Activated T-helper 1 cell treated with anti-CD3 and anti-CD28 coated beads, Interleukin-2, amount 50 U/mL, for 16 hours (primary cell): ENCODE measurements at regions not wholly inside any gene's neighbourhood (a gene's known extent, or its start where the extent isn't known, plus 50 kb on each side); places are given as distances from the start of the nearest gene placed in this dataset.
"Not testable (repeated sequence)": the region's sequence is repeated elsewhere in the genome, so short reads cannot be mapped to it uniquely, and the experiment has no call there.

Source experiments
- DNase-seq, 2 donors: peaks; one replicate each; pipeline ENCODE4 v3.0.0-alpha.2; 2020; ENCODE audit warnings: low read depth in 1 of 2, low spot score in 1 of 2

GRCh38 chr6:6863970-6864639 lies 243.7 kb upstream of the RREB1 start:
- no peak for DNase-seq

DNA sequence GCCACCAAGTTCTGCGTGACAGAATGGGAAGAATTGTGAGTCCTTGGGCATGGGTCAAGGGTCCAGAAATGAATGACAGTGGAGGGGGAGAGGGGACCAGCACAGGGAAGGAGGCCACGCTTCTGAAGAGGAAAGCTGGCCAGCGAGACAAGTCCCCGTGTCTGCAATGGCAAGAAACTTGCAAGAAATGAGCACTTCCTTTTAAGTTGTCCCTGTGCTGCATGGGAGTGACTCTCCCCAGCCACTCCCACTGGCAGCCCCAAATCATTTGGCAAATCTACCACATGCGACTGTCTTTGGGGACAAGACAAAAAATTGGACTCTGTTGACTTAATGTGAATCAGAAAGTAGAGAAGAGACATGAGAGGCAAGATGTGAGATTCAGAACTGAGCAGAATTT lies 242.2 kb upstream of the RREB1 start:
- no peak for DNase-seq

GRCh38 chr6:6866656-6867403 lies 240.9 kb upstream of the RREB1 start:
- DNase-seq = no peak

GRCh38 chr6:6867404-6867799 lies 240.4 kb upstream of the RREB1 start:
- DNase-seq = no peak

DNA sequence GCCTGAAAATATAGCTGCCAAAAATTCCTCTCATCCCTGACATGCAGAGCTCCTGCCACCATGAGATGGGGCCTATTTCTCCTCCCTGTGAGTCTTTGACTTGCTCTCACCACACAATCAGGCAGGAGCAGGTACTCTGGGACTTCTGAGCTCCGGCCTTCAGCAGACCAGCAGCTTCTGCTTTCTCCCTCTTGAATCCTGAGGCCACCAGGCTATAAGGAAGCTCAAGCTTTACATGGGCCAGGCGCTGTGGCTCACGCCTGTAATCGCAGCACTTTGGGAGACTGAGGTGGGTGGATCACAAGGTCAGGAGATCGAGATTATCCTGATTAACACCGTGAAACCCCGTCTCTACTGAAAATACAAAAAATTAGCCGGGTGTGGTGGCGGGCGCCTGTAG lies 238.7 kb upstream of the RREB1 start:
- DNase-seq = no peak

GRCh38 chr6:6870921-6871320 lies 236.8 kb upstream of the RREB1 start:
- DNase-seq = no peak

DNA sequence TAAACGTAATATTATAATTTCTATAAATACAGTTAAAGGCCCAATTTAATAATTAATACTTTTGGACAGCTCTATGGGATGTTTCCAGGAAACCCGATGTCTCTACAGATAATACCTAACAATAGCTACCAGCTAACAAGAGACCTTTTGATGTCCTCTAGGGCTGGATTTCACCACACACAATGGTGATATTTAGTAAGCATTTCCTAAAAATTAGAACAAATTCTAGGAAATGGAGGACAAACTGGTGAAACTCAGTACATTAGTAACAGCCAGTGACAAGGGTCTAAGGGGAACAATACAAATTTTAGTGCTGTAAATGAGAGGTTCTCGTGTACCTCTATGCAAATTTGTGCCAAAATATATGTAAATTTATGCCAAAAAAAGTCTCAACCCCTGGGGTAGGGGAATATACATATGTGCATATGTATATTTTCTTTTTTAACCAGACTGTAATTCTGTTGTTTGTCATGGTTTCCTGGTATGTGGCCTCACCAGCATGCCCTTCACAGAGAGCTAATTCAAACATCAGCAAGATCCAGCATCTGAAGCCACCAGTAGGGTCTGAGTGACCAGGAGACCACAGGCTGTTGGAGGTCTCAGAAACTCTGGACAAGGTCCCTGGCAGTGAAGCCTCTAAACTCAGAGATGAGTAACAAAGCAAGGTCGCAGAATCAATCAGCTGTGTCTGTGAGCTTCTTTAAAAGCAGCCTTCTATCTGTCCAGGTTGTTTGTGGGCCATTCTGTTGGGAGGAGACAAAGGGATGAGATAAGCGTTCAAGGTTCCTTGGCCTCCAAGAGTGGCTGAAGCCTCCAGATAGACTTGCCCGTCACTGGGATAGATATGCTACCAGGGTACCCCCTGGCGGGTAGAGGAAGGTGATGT lies 235.1 kb upstream of the RREB1 start:
- no peak for DNase-seq

DNA sequence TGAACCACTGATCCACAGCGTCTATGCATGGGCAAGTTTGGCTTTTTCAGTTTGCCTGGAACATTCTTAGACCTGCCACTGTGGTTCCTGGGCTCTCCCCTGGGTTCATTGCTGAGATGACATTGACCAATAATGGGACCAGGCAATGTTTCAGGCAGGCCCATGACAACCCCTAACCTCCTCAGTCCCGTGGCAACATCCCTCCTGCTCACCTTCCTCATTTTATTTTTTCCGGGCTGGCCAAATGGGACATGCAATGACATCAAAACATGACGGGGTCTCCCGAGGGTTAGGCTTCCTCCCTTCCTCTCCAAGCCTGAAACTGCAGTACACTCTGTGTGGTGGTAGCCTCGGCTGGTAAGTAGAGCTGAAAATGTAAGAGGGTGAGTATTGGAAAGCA lies 234.0 kb upstream of the RREB1 start:
- DNase-seq = no peak

- no peak for DNase-seq
These were observed 231.8 kb upstream of the RREB1 start for GRCh38 chr6:6875818-6876470.

DNA sequence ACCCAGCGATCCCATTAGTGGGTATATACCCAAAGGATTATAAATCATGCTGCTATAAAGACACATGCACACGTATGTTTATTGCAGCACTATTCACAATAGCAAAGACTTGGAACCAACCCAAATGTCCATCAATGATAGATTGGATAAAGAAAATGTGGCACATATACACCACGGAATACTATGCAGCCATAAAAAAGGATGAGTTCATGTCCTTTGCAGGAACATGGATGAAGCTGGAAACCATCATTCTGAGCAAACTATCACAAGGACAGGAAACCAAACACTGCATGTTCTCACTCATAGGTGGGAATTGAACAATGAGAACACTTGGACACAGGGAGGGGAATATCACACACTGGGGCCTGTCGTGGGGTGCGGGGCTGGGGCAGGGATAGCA lies 230.0 kb upstream of the RREB1 start:
- not testable (repeated sequence) for DNase-seq

DNA sequence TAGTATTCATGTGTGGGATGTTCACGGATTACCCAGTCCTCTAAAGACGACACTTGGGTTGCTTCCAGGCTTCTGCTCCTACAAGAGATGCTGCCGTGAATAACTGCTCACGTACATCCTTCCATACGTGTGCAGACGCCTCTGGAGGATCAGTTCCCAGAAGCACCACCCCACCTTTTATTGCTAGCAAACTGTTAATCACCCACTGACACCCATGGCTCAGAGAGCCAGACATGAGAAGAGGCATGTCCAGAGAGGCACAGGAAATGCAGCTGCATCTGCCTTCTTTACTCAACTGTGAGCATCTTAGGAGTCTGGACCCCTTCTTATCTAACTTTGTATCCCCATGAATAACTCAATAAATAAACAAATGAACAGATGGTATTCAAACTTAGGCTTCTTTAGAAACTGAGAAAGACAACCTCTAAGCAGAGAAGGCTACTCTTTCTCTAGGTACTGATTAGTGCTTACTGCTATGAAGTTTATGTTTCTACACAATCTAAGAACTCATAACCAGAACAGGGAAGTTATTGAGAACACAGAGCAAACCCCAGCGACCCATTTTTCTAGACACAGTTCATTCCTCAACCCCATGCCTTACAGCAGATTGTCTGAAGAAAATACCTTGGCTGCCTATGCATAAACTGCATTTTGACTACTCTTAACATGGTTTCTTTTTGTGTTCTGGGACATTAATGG lies 228.7 kb upstream of the RREB1 start:
- DNase-seq = no peak

DNA sequence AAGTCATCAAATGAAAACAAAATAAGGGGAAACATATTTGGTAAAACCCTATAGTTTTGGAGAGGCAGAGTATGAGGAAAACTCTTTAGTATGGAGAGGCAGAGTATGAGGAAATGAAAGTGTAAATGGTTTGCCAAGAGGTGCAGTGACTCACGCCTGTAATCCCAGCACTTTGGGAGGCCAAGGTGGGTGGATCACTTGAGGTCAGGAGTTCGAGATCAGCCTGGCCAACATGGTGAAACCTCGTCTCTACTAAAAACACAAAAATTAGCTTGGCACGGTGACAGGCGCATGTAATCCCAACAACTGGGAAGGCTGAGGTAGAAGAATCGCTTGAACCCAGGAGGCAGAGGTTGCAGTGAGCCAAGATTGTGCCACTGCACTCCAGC lies 228.2 kb upstream of the RREB1 start:
- not testable (repeated sequence) for DNase-seq

DNA sequence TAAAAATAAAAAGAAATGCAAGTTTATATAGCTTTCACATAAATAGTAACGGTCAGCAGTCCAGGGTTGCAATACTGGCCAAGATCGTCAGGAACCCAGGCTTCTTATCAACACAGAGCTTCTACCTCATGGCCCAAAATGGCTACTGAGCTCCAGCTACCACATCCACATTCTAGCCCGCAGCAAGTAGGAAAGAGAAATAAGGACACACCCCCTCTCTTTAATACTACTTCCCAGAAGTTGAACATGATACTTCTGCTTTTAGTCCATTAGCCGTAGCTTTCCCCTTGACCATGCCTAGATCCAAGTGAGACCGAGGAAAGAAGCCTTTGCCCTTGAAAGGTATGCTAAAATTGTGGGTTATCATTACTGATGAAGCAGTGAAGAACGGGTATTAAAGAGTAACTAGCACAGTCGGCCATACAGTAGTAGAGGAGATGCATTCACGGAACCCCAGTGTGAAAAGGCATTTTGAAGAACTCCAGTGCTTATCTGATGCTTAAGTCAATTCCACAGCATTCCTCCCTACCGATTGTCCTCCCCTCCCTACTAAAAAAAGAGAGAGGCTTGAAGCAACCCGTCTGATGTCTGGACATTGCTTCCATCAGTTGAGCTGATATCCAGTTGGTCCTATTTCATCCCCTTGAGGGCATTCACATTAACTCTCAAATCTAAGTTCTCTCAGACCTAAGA lies 226.9 kb upstream of the RREB1 start:
- DNase-seq = no peak

- no peak for DNase-seq
These were observed 226.1 kb upstream of the RREB1 start for GRCh38 chr6:6881438-6882225.

- DNase-seq = no peak
These were observed 225.2 kb upstream of the RREB1 start for GRCh38 chr6:6882592-6882991.

- DNase-seq = no peak
These were observed 224.8 kb upstream of the RREB1 start for GRCh38 chr6:6883011-6883410.

- no peak for DNase-seq
These were observed 223.6 kb upstream of the RREB1 start for GRCh38 chr6:6884193-6884627.

- no peak for DNase-seq
These were observed 222.8 kb upstream of the RREB1 start for GRCh38 chr6:6884916-6885315.

DNA sequence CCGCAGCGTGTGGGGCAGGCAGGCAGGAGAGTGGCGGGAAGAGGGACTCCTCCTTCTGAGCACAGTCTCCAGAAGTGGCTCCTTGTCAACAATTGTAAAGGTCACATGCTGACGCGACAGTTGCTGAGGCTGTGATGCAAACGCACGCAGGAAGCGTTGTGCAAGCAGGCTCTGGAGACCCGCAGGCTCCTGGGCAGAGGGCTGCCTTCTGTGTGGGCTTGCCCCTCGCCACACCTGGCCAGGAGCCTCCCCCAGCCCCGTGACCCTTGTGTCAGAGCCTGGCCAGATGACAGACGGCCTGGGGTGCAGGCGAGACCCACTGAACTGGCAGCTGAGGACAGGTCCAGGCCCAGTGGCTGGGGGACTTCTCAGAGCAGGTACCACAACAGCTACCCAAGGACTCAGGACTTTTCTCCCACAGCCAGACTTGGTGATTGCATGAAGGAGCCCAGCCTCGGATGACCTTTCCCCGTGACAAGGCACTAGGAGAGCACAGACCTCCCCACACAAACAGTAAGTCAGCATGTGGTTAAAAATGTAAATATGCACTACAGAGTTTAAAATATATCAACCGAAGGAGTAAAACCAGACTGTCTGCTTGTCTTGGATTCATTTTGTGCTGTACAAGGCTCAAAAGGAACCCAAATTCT lies 222.1 kb upstream of the RREB1 start:
- no peak for DNase-seq
